H1 (cell line): ENCODE measurements at regions not wholly inside any gene's neighbourhood (a gene's known extent, or its start where the extent isn't known, plus 50 kb on each side); places are given as distances from the start of the nearest gene placed in this dataset.

Experiments used
- CTCF ChIA-PET: fragments of 300-600 bp; sonication (Branson Sonifier 250); formaldehyde crosslinking; loops from one replicate; lab custom pipeline; 2021; ENCODE audit not compliant: partially characterized antibody; lab: Charles Lee
- POLR2A ChIA-PET: fragments of 300-600 bp; sonication (Branson Sonifier 250); formaldehyde crosslinking; loops from one replicate; lab custom pipeline; 2021; ENCODE audit warnings: inconsistent platforms; ENCODE audit not compliant: partially characterized antibody; lab: Charles Lee
- DNase-seq, 2 experiments: peaks; one replicate each; pipeline versions ENCODE4 v3.0.0 to v3.0.0-alpha.2; 2010 to 2022; ENCODE audit warnings: low spot score in 2 of 2, low read depth in 1 of 2, mixed read lengths in 1 of 2
- FAIRE-seq: peaks from 2 replicates; lab custom pipeline; 2011; peaks lifted over from hg19 to GRCh38; lab: Jason Lieb, UNC
- H2AFZ ChIP-seq: 2 replicates; pipeline ENCODE4 v1.8.1; 2012; ENCODE audit warnings: low read length, inconsistent platforms
- H2AK5ac ChIP-seq: 2 replicates; pipeline ENCODE4 v1.6.1; 2013; ENCODE audit warnings: low read depth, low read length
- H2BK120ac ChIP-seq: replicated peaks from 2 replicates; pipeline ENCODE3; 2013; ENCODE audit warnings: low read depth, low read length, inconsistent platforms
- H2BK12ac ChIP-seq: 2 replicates; pipeline ENCODE4 v1.6.1; 2013; ENCODE audit warnings: low read depth, low read length
- H2BK15ac ChIP-seq: 2 replicates; pipeline ENCODE4 v1.6.1; 2013; ENCODE audit warnings: low read length
- H2BK20ac ChIP-seq: 2 replicates; pipeline ENCODE4 v1.6.1; 2013; ENCODE audit warnings: low read length
- H2BK5ac ChIP-seq: 2 replicates; pipeline ENCODE4 v1.6.1; 2013; ENCODE audit warnings: low read depth, low read length
- H3K14ac ChIP-seq: 2 replicates; pipeline ENCODE4 v1.6.1; 2013; ENCODE audit warnings: inconsistent platforms; ENCODE audit not compliant: insufficient read length
- H3K18ac ChIP-seq: 2 replicates; pipeline ENCODE4 v1.6.1; 2013; ENCODE audit warnings: low read length; ENCODE audit errors: extremely low read depth
- H3K23ac ChIP-seq: 2 replicates; pipeline ENCODE4 v1.6.1; 2013; ENCODE audit warnings: inconsistent platforms; ENCODE audit not compliant: insufficient read length
- H3K23me2 ChIP-seq: 2 replicates; pipeline ENCODE4 v1.6.1; 2013; ENCODE audit warnings: low read depth, low read length
- H3K27ac ChIP-seq: 2 replicates; pipeline ENCODE4 v1.6.1; 2011; ENCODE audit warnings: low read depth, low read length, inconsistent platforms
- H3K27me3 ChIP-seq, 4 experiments: replicated peaks in 1 of 4; 1 replicate in 1 of 4; 2 replicates in 3 of 4; pipeline versions ENCODE4 v1.6.1 to v1.8.1; 2011 to 2013; ENCODE audit warnings: low read length in 3 of 4, mild to moderate bottlenecking in 3 of 4, inconsistent platforms in 2 of 4, mixed read lengths in 2 of 4, moderate library complexity in 1 of 4; ENCODE audit not compliant: control insufficient read depth in 3 of 4, insufficient read depth in 3 of 4; ENCODE audit errors: extremely low read depth in 1 of 4
- H3K36me3 ChIP-seq, 4 experiments: 2 replicates each; pipeline versions ENCODE4 v1.6.1 to v1.8.1; 2011 to 2013; ENCODE audit warnings: mild to moderate bottlenecking in 4 of 4, low read length in 3 of 4, moderate library complexity in 2 of 4, control low read depth in 1 of 4, inconsistent platforms in 1 of 4; ENCODE audit not compliant: insufficient read depth in 4 of 4, control insufficient read depth in 2 of 4
- H3K4ac ChIP-seq: replicated peaks from 2 replicates; pipeline ENCODE3; 2013; ENCODE audit warnings: low read length, low read depth, mixed read lengths, inconsistent platforms; ENCODE audit not compliant: insufficient read length
- H3K4me1 ChIP-seq, 4 experiments: replicated peaks in 1 of 4; 1 replicate in 1 of 4; 2 replicates in 3 of 4; pipeline versions ENCODE4 v1.6.1 to v1.8.1; 2011 to 2013; ENCODE audit warnings: low read length in 3 of 4, inconsistent platforms in 2 of 4, mixed read lengths in 1 of 4; ENCODE audit not compliant: insufficient read depth in 4 of 4, control insufficient read depth in 3 of 4
- H3K4me2 ChIP-seq, 2 experiments: 2 replicates each; pipeline versions ENCODE4 v1.6.1 to v1.8.1; 2011 to 2013; ENCODE audit warnings: low read depth in 2 of 2, low read length in 2 of 2, control low read depth in 1 of 2, inconsistent platforms in 1 of 2, mild to moderate bottlenecking in 1 of 2; ENCODE audit not compliant: insufficient read depth in 1 of 2
- H3K4me3 ChIP-seq, 4 experiments: fragments of 200-600, 300-600 bp in 1 of 4; sonication (generic), shearing (Covaris generic), sonication (Bioruptor Twin) in 1 of 4; 2 replicates each; pipeline versions ENCODE4 v1.5.1 to v1.8.1; 2011 to 2016; ENCODE audit warnings: low read length in 4 of 4, low read depth in 3 of 4, control low read depth in 2 of 4, inconsistent platforms in 2 of 4, mild to moderate bottlenecking in 2 of 4, mixed read lengths in 1 of 4, moderate library complexity in 1 of 4; ENCODE audit not compliant: insufficient read depth in 2 of 4; ENCODE audit errors: extremely low read depth in 1 of 4
- H3K56ac ChIP-seq: replicated peaks from 2 replicates; pipeline ENCODE3; 2013; ENCODE audit warnings: low read depth, mild to moderate bottlenecking, mixed read lengths, low read length, inconsistent platforms; ENCODE audit not compliant: insufficient read length
- H3K79me1 ChIP-seq: 2 replicates; pipeline ENCODE4 v1.6.1; 2013; ENCODE audit warnings: low read depth, low read length, control low read depth
- H3K79me2 ChIP-seq, 2 experiments: 2 replicates each; pipeline versions ENCODE4 v1.6.1 to v1.8.1; 2012 to 2013; ENCODE audit warnings: low read length in 2 of 2, mild to moderate bottlenecking in 2 of 2, inconsistent platforms in 1 of 2; ENCODE audit not compliant: insufficient read depth in 2 of 2, control insufficient read depth in 1 of 2
- H3K9ac ChIP-seq, 4 experiments: replicated peaks in 1 of 4; 1 replicate in 1 of 4; 2 replicates in 3 of 4; pipeline versions ENCODE4 v1.6.1 to v1.8.1; 2011 to 2013; ENCODE audit warnings: low read depth in 3 of 4, low read length in 3 of 4, control low read depth in 2 of 4, mild to moderate bottlenecking in 2 of 4, moderate library complexity in 2 of 4, inconsistent platforms in 1 of 4; ENCODE audit errors: extremely low read depth in 1 of 4
- H3K9me3 ChIP-seq, 2 experiments: 2 replicates each; pipeline versions ENCODE4 v1.6.1 to v1.8.1; 2012 to 2013; ENCODE audit warnings: mild to moderate bottlenecking in 2 of 2, moderate library complexity in 2 of 2, control low read depth in 1 of 2, inconsistent platforms in 1 of 2, low read depth in 1 of 2, low read length in 1 of 2, mixed read lengths in 1 of 2; ENCODE audit not compliant: insufficient read depth in 2 of 2
- H4K20me1 ChIP-seq, 2 experiments: replicated peaks in 1 of 2; 2 replicates each; pipeline versions ENCODE3 to v1.8.1; 2011 to 2013; ENCODE audit warnings: inconsistent platforms in 2 of 2, low read length in 2 of 2, mild to moderate bottlenecking in 1 of 2; ENCODE audit not compliant: insufficient read depth in 2 of 2, control insufficient read depth in 1 of 2
- H4K5ac ChIP-seq: 2 replicates; pipeline ENCODE4 v1.6.1; 2013; ENCODE audit warnings: low read length, low read depth, mixed read lengths, inconsistent platforms; ENCODE audit not compliant: insufficient read length
- H4K8ac ChIP-seq: 2 replicates; pipeline ENCODE4 v1.8.0; 2013; ENCODE audit warnings: mild to moderate bottlenecking, moderate library complexity, low read length, inconsistent platforms; ENCODE audit not compliant: insufficient read depth; ENCODE audit errors: extremely low read depth
- H4K91ac ChIP-seq: replicated peaks from 2 replicates; pipeline ENCODE3; 2013; ENCODE audit warnings: low read length, mixed read lengths, inconsistent platforms; ENCODE audit not compliant: insufficient read length
- WGBS, 2 experiments: shearing (Covaris generic) in 1 of 2; methylation state at CpG; one replicate each; pipeline versions ENCODE4 v1.1.6 to v1.1.7; 2013 to 2015; ENCODE audit warnings: low lambda C conversion rate in 2 of 2, mixed read lengths in 2 of 2, inconsistent platforms in 1 of 2, low coverage in 1 of 2, missing lambda C conversion rate in 1 of 2; ENCODE audit not compliant: insufficient replicate concordance in 2 of 2, insufficient coverage in 1 of 2, insufficient read length in 1 of 2; ENCODE audit errors: extremely low coverage in 1 of 2, missing lambda C conversion rate in 1 of 2; 5-methylcytosine and 5-hydroxymethylcytosine counted together
- TF ChIP-seq, protein P1 (sequence below): IDR thresholded peaks from 2 replicates; pipeline ENCODE4 v1.6.1; 2012; ENCODE audit warnings: low read length, inconsistent platforms

DNA sequence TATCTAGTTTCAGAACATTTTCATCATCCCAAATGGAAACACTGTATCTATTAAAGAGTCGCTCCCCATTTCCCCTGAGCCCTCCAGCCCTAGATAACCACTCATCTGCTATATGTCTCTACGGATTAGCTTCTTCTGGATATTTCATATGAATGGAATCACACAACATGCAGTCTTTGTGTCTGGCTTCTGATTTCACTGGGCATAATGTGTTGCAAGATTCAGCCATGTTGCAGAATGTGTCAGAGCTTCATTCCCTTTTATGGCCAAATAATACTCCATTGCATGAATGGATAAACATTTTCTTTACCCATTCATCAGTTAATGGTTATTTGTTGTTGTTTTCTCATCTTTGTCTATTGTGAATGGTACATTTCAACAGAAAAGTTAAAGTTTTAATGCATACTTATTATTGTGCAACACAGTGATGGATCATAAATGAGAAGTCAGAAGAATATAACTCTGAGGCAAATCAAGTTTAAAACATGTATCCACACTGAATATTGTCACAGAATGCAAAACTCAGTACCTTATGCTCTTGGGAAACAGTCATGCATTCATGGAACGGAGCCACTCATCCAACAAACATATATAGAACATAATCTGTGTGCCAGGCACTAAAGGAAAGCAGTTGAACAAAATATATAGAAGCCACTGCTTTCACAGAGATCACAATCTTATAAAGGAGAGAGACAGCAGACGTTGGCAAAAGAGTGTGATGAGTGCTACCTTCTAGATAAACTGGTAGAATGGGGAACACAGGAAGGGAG lies 57.8 kb upstream of the MAGEA4 start:
- ChIA-PET POLR2A (no interaction called here), CTCF (no interaction called here)
- H2AK5ac ChIP-seq = no peak overlapping the region
- 93% methylated on average over 3 of the region's 4 CpGs; no CpG with 5 or more reads in 1 of the 2 experiments for WGBS, 2 experiments
- H2BK120ac ChIP-seq = no peak overlapping the region
- no peak for DNase-seq
- H3K23me2 ChIP-seq = no peaks in the 10 kb centered on the region
- H3K9me3 ChIP-seq = no peaks in the 10 kb centered on the region
- H3K23ac ChIP-seq = no peak overlapping the region
- no peak overlapping the region for H3K4me3 ChIP-seq
- no peaks in the 10 kb centered on the region for H3K27me3 ChIP-seq
- no peak overlapping the region for H2BK15ac ChIP-seq
- H2AFZ ChIP-seq = no peak overlapping the region
- H4K91ac ChIP-seq = no peak overlapping the region
- no peaks in the 10 kb centered on the region for H3K79me1 ChIP-seq
- no peak overlapping the region for H4K5ac ChIP-seq
- H3K4me2 ChIP-seq = no peak overlapping the region
- no peaks in the 10 kb centered on the region for H3K4me1 ChIP-seq
- no peaks in the 10 kb centered on the region for H3K79me2 ChIP-seq
- no peak overlapping the region for H4K8ac ChIP-seq
- no peaks in the 10 kb centered on the region for H3K36me3 ChIP-seq
- H3K9ac ChIP-seq = no peak overlapping the region
- H2BK5ac ChIP-seq = no peak overlapping the region
- TF ChIP-seq, protein P1, sequence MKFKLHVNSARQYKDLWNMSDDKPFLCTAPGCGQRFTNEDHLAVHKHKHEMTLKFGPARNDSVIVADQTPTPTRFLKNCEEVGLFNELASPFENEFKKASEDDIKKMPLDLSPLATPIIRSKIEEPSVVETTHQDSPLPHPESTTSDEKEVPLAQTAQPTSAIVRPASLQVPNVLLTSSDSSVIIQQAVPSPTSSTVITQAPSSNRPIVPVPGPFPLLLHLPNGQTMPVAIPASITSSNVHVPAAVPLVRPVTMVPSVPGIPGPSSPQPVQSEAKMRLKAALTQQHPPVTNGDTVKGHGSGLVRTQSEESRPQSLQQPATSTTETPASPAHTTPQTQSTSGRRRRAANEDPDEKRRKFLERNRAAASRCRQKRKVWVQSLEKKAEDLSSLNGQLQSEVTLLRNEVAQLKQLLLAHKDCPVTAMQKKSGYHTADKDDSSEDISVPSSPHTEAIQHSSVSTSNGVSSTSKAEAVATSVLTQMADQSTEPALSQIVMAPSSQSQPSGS = no peak
- H3K14ac ChIP-seq = no peak overlapping the region
- FAIRE-seq = no peak
- H2BK20ac ChIP-seq = no peak overlapping the region
- no peaks in the 10 kb centered on the region for H4K20me1 ChIP-seq
- no peak overlapping the region for H2BK12ac ChIP-seq
- no peak overlapping the region for H3K18ac ChIP-seq
- H3K27ac ChIP-seq = no peak overlapping the region
- H3K56ac ChIP-seq = no peak overlapping the region
- H3K4ac ChIP-seq = no peak overlapping the region
